GM18858 (cell line): ENCODE measurements at regions not wholly inside any gene's neighbourhood (a gene's known extent, or its start where the extent isn't known, plus 50 kb on each side); places are given as distances from the start of the nearest gene placed in this dataset.

ENCODE experiments used
- ATAC-seq: cut with Tn5 transposase; IDR thresholded peaks from one replicate; pipeline ENCODE4 v1.9.1; 2021; ENCODE audit not compliant: unreplicated experiment

DNA sequence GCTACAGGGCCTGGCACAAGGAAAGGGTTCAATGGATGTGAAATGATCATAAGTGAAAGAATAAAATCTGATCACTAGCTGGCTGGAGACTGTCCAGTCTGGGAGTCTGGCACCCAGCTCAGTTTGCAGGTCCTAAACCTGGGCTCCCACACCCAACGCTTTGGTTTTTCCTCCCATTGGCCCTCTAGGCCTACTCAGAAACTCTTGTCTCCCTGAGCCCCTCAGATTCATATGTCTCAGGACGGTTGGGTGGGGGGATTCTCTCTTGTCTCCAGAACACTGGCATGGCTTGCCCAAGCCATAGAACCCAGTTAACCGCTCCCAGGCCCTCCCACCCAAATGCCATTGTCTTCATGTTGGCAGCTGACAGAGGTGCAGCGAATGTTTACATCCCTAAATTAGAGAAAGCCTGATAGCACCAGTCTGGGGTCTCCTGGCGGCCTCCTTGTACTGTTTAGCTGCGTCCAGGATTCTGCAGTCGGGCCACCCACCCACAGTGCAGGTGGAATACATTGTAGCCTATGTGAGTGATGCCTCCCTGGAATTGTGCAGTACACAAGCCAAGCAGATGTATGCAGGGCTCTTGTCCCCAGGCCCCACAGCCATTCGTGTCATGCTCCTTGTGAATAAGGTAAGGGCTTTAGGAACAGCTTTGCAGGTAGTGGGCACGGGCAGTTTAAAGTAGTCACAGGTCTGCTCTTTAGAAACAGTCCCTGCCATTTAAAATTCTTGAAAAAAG is 266.3 kb downstream of the XXYLT1 start:
- no peak for ATAC-seq

GRCh38 chr3:195005251-195005620 is 265.7 kb downstream of the XXYLT1 start:
- no peak for ATAC-seq

DNA sequence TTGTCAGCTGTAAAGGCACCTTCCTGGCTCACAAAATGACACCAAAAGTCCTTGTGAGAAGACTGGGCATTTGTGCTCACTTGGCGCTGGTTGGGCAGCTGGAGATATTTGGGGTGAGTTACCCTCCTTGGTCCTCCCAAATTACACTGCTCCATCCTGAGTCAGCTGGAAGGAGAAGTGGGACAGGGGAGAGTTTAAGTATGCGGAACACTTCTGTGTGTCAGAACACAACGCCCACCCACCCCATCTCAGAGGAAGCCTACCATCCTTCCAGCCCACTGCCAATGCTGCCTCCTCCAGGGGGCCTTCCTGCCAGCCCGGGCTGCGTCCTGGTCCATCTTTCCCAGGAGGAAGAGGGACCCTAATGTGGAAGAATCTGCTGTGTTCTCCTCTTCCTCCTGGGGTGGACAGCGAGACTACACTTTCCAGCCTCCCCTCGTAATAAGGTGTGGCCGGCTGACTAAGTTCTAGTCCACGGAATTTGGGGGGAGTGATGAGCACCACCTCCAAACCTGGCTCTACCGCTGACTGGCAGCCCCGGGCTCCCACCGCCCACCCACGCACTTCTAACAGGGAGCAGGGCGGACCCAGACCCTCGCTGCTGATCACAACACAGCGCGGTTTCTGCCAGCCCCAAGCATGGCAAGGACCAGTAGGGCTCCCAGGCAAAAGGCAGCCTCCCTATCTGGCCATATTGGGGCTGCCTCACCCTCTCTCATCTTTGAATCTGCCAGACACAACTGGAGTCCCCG is 265.0 kb downstream of the XXYLT1 start:
- ATAC-seq, result no peak

GRCh38 chr3:195007151-195007550 is 263.8 kb downstream of the XXYLT1 start:
- no peak for ATAC-seq

- ATAC-seq, result no peak
These were observed 263.2 kb downstream of the XXYLT1 start for GRCh38 chr3:195007766-195008165.

DNA sequence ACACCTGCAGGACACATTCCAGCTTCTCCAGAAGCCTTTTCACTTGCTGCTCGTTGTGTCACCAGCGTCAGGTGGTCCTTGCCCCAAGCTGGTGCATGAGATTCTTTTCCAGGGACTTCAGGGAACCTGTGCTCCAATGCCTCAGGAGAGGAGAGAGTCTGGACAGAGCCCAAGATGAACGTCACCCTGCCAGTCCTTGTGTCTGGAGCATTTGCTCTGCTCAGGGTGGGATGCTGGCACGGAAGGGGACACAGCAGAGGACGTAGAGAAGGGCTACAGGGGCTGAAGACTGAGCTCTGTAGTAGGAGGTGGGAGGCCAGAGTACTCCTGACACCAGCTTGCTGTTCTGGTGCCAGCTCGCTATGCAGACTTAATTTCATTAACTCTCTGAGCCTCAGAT is 262.1 kb downstream of the XXYLT1 start:
- no peak for ATAC-seq

- ATAC-seq, result no peak
These were observed 261.3 kb downstream of the XXYLT1 start for GRCh38 chr3:195009616-195010015.

GRCh38 chr3:195010551-195011100 is 260.3 kb downstream of the XXYLT1 start:
- ATAC-seq, result no peak

GRCh38 chr3:195011231-195011834 is 259.6 kb downstream of the XXYLT1 start:
- no peak for ATAC-seq

- ATAC-seq, result no peak
These were observed 258.9 kb downstream of the XXYLT1 start for GRCh38 chr3:195012100-195012499.

- no peak for ATAC-seq
These were observed 258.4 kb downstream of the XXYLT1 start for GRCh38 chr3:195012571-195012970.

GRCh38 chr3:195013411-195014361 is 257.3 kb downstream of the XXYLT1 start:
- no peak for ATAC-seq

GRCh38 chr3:195015021-195015420 is 255.9 kb downstream of the XXYLT1 start:
- no peak for ATAC-seq

- ATAC-seq, result no peak
These were observed 253.8 kb downstream of the XXYLT1 start for GRCh38 chr3:195017151-195017550.
